Hematopoietic multipotent progenitor cell treated with erythropoietin and hydrocortisone succinate and interleukin-3 and kit ligand, for 8 days (in vitro differentiated cells): ENCODE measurements at regions not wholly inside any gene's neighbourhood (a gene's known extent, or its start where the extent isn't known, plus 50 kb on each side); places are given as distances from the start of the nearest gene placed in this dataset.
"Not testable (repeated sequence)": the region's sequence is repeated elsewhere in the genome, so short reads cannot be mapped to it uniquely, and the experiment has no call there.

Source experiments
- DNase-seq: peaks from one replicate; pipeline ENCODE4 v3.0.0-alpha.2; 2015

- no peak for DNase-seq
These were observed 101.9 kb upstream of the RBPJ start for GRCh38 chr4:26218677-26219605.

DNA sequence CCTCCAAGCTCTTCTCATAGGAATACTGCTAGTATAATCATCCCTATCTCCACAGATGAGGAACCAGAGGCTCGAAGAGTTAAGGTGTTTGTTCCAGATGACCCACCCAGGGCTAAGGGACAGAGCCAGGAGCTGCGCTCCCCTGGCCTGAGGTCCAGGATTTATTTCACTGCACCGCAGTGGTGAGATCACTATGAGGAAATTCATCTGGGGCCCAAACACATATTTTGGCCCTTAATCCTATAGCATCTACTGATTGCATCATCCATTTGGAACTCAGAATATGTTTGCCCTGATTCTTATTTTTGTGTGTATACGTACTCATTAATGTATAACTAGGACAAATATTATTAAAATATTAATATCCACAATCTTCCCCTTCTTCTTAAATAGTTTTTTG is 100.1 kb upstream of the RBPJ start:
- DNase-seq = no peak

- DNase-seq = no peak
These were observed 97.7 kb upstream of the RBPJ start for GRCh38 chr4:26223155-26223554.

GRCh38 chr4:26226629-26227376 is 94.0 kb upstream of the RBPJ start:
- no peak for DNase-seq

GRCh38 chr4:26227601-26228229 is 93.1 kb upstream of the RBPJ start:
- no peak for DNase-seq

- DNase-seq = no peak
These were observed 91.9 kb upstream of the RBPJ start for GRCh38 chr4:26228883-26229282.

- no peak for DNase-seq
These were observed 90.8 kb upstream of the RBPJ start for GRCh38 chr4:26229974-26230373.

GRCh38 chr4:26233350-26233749 is 87.5 kb upstream of the RBPJ start:
- no peak for DNase-seq

DNA sequence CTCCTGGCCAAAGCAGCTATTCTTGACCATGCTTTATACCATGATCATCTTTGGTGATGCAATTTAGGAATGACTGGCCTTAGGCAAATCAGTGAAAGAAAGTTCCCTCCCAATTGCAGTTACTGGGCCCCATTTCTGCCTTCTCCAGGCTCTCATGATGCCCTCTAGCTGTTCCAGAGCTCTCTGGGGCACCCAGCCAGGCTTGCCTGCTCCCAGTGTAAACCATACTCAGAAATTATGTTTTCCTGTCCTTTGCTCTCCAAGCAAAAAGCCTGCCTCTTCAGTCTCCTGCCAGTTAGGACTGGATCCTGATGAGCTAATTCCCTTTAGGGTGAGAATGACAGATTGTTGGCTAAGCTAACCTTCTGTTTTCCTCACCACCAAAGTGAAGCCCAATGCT is 85.3 kb upstream of the RBPJ start:
- DNase-seq = no peak

- DNase-seq = no peak
These were observed 82.9 kb upstream of the RBPJ start for GRCh38 chr4:26237916-26238315.

- DNase-seq = no peak
These were observed 82.4 kb upstream of the RBPJ start for GRCh38 chr4:26238426-26238777.

GRCh38 chr4:26238778-26239679 is 81.8 kb upstream of the RBPJ start:
- no peak for DNase-seq

- no peak for DNase-seq
These were observed 81.0 kb upstream of the RBPJ start for GRCh38 chr4:26239801-26240200.

- no peak for DNase-seq
These were observed 79.6 kb upstream of the RBPJ start for GRCh38 chr4:26241179-26241578.

DNA sequence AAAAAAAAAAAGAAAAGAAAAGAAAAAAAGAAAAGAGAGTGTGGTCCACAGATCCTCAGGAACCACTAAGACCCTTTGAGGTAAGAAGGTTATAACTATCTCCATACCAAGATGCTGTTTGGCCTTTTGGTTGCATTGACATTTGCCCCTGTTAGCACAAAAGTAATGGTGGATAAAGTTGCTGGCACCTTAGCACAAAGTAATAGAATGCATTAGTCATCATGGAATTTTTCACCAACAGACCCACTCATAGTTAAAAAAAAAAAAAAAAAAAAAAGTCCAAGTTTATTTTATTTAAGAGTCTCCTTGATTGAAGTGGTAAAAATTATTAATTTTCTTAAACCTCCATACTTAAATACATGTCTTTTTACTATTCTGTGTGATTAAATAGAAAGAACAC is 78.4 kb upstream of the RBPJ start:
- DNase-seq = no peak

DNA sequence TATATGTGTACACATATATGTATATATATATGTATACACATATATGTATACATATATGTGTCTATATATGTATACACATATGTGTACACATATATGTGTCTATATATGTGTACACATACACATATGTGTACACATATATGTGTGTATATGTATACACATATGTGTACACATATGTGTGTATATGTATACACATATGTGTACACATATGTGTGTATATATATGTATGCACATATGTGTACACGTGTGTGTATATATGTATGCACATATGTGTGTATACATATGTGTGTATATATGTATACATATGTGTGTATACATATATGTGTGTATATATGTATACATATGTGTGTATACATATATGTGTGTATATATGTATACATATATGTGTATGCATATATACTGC is 76.7 kb upstream of the RBPJ start:
- DNase-seq = not testable (repeated sequence)

DNA sequence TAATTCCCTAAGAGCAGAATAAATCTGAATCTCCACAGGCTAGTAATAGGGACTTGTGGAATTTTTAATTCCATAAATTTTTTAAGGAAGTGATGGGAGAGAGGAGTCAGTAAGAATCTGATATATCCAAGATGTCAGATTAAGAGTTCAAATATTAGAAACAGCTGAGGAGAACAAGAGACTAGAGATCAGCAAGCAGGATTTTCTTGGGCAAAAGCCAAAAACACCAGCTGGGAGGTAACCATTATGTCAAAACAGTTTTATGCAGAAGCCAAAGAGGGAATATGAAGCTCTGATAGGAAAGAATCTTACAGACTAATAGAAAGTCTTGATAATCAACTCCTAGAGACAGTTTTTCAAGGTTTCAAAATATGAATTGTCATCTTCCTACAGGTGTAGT is 72.2 kb upstream of the RBPJ start:
- no peak for DNase-seq

GRCh38 chr4:26252349-26253025 is 68.3 kb upstream of the RBPJ start:
- DNase-seq = no peak

DNA sequence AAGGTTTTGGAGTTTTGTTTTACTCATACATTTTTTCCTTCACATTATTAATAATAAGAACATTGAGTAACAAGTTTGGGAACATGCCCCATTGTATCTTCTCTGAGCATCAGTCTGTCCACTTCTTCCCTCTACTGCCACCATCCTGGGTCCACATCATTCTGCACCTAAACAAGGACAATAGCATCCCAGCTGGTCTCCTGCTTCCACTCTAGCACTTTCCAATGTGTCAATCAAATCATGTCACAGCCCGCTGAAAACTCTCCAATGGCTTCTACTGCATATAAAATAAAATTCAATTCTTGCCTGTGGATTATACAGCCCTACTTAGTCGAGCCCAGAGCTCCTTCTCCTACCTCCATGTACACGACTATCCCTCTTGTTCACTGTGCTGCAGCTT is 66.8 kb upstream of the RBPJ start:
- no peak for DNase-seq

- DNase-seq = no peak
These were observed 64.8 kb upstream of the RBPJ start for GRCh38 chr4:26255989-26256388.

DNA sequence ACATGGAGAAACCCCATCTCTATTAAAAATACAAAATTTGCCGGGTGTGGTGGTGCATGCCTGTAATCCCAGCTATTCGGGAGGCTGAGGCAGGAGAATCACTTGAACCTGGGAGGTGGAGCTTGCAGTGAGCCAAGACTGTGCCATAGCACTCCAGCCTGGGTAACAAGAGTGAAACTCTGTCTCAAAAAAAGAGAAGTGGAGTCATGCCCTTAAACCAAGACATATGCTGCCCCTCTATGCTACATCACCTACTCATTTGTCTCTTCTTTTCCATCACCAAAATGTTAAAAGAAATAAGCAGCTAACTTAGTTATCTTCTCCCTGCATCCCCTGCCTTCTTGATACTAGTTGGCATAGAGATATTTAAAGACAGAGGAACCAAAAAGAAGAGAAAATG is 63.4 kb upstream of the RBPJ start:
- not testable (repeated sequence) for DNase-seq

- DNase-seq = no peak
These were observed 63.0 kb upstream of the RBPJ start for GRCh38 chr4:26257850-26258249.
